ENCODE measurements at regions not wholly inside any gene's neighbourhood (a gene's known extent, or its start where the extent isn't known, plus 50 kb on each side); places are given as distances from the start of the nearest gene placed in this dataset.
"Not testable (repeated sequence)": the region's sequence is repeated elsewhere in the genome, so short reads cannot be mapped to it uniquely, and the experiment has no call there.

- Mint-ChIP-seq H3K36me3 (no peaks in the 10 kb centered on the region), H3K4me3 (no peak overlapping the region), H3K4me1 (ENCODE audit: unreplicated experiment) (peaks cover 21% of the 10 kb centered on the region), H3K27ac (no peak overlapping the region), H3K27me3 (peaks cover 7% of the 10 kb centered on the region), H3K9me3 (no peaks in the 10 kb centered on the region)
- no peak for TF ChIP-seq CTCF (conservative IDR thresholded peaks at IDR 0.05)
- no peak for DNase-seq (ENCODE audit: extremely low spot score, unreplicated experiment)
These were observed 73.9 kb upstream of the CABCOCO1 start for GRCh38 chr10:61588770-61589211.

- no peak for DNase-seq (ENCODE audit: extremely low spot score, unreplicated experiment)
- Mint-ChIP-seq H3K27me3 (no peaks in the 10 kb centered on the region), H3K9me3 (no peaks in the 10 kb centered on the region), H3K4me1 (ENCODE audit: unreplicated experiment) (peaks cover 21% of the 10 kb centered on the region), H3K4me3 (no peak overlapping the region), H3K27ac (no peak overlapping the region), H3K36me3 (no peaks in the 10 kb centered on the region)
- TF ChIP-seq CTCF (conservative IDR thresholded peaks at IDR 0.05): no peak
These were observed 75.9 kb upstream of the CABCOCO1 start for GRCh38 chr10:61586829-61587228.

GRCh38 chr10:61580608-61581007, 82.1 kb upstream of the CABCOCO1 start:
- H3K4me1 Mint-ChIP-seq (ENCODE audit: unreplicated experiment): no peaks in the 10 kb centered on the region
- H3K27me3 Mint-ChIP-seq: no peaks in the 10 kb centered on the region
- no peak overlapping the region for H3K27ac Mint-ChIP-seq
- no peaks in the 10 kb centered on the region for H3K9me3 Mint-ChIP-seq
- no peak for DNase-seq (ENCODE audit: extremely low spot score, unreplicated experiment)
- no peak for TF ChIP-seq CTCF (conservative IDR thresholded peaks at IDR 0.05)
- no peak overlapping the region for H3K4me3 Mint-ChIP-seq
- H3K36me3 Mint-ChIP-seq: no peaks in the 10 kb centered on the region

- not testable (repeated sequence) for H3K27me3 Mint-ChIP-seq; H3K9me3 Mint-ChIP-seq; DNase-seq (ENCODE audit: extremely low spot score, unreplicated experiment)
These were observed 92.5 kb upstream of the CABCOCO1 start for GRCh38 chr10:61570204-61570603.

GRCh38 chr10:61567729-61568128, 95.0 kb upstream of the CABCOCO1 start:
- no peak for DNase-seq (ENCODE audit: extremely low spot score, unreplicated experiment)
- Mint-ChIP-seq H3K4me1 (ENCODE audit: unreplicated experiment) (no peaks in the 10 kb centered on the region), H3K36me3 (no peaks in the 10 kb centered on the region), H3K27ac (no peak overlapping the region), H3K4me3 (no peak overlapping the region), H3K27me3 (no peaks in the 10 kb centered on the region), H3K9me3 (peaks cover 5% of the 10 kb centered on the region)
- TF ChIP-seq CTCF (conservative IDR thresholded peaks at IDR 0.05): no peak

More at GRCh38 chr10:61570204-61570603, 92.5 kb upstream of the CABCOCO1 start:
- not testable (repeated sequence) for H3K4me1 Mint-ChIP-seq (ENCODE audit: unreplicated experiment); H3K4me3 Mint-ChIP-seq; H3K36me3 Mint-ChIP-seq; H3K27ac Mint-ChIP-seq

- Mint-ChIP-seq H3K27ac (no peak overlapping the region), H3K4me1 (ENCODE audit: unreplicated experiment) (no peaks in the 10 kb centered on the region), H3K36me3 (no peaks in the 10 kb centered on the region), H3K9me3 (peaks cover 5% of the 10 kb centered on the region), H3K4me3 (no peak overlapping the region), H3K27me3 (no peaks in the 10 kb centered on the region)
- no peak for TF ChIP-seq CTCF (conservative IDR thresholded peaks at IDR 0.05)
- DNase-seq (ENCODE audit: extremely low spot score, unreplicated experiment): no peak
These were observed 96.7 kb upstream of the CABCOCO1 start for GRCh38 chr10:61565819-61566560.
